Ovary (tissue), 7 donors: ENCODE measurements at regions not wholly inside any gene's neighbourhood (a gene's known extent, or its start where the extent isn't known, plus 50 kb on each side); places are given as distances from the start of the nearest gene placed in this dataset.

Experiments used
- DNase-seq, 5 donors: peaks; one replicate each; pipeline ENCODE4 v3.0.0-alpha.2; 2019 to 2020
- H3K27ac ChIP-seq, 2 donors: fragments of 200-600 bp; one replicate each; pipeline versions ENCODE4 v1.5.1 to v1.8.0; 2019 to 2022
- H3K27me3 ChIP-seq: fragments of 200-600 bp; one replicate; pipeline ENCODE4 v1.8.0; 2022
- H3K36me3 ChIP-seq: fragments of 200-600 bp; sonication (generic); one replicate; pipeline ENCODE4 v1.5.1; 2019
- H3K4me1 ChIP-seq: one replicate; pipeline ENCODE4 v1.8.1; 2013; ENCODE audit warnings: mild to moderate bottlenecking, moderate library complexity; ENCODE audit not compliant: insufficient read depth
- H3K4me3 ChIP-seq: fragments of 200-600 bp; sonication (generic); one replicate; pipeline ENCODE4 v1.5.1; 2017
- H3K9me3 ChIP-seq, 2 donors: fragments of 200-600 bp in 1 of 2; sonication (generic) in 1 of 2; one replicate each; pipeline versions ENCODE4 v1.5.1 to v1.8.1; 2013 to 2019; ENCODE audit warnings: mild to moderate bottlenecking in 1 of 2, moderate library complexity in 1 of 2
- EP300 ChIP-seq: sonication (generic); formaldehyde crosslinking; IDR thresholded peaks from one replicate; pipeline ENCODE4 v1.6.1; 2017; ENCODE audit warnings: antibody characterized with exemption
- POLR2A ChIP-seq: fragments of 450-650 bp; IDR thresholded peaks from one replicate; pipeline ENCODE4 v1.6.1; 2017; ENCODE audit warnings: antibody characterized with exemption, mild to moderate bottlenecking, moderate library complexity
- WGBS, 3 donors: extraction: QIAGEN DNeasy Blood & Tissue Kit in 1 of 3; methylation state at CpG; one replicate each; pipeline versions ENCODE4 v1.1.5 to v1.1.7; 2013 to 2017; 5-methylcytosine and 5-hydroxymethylcytosine counted together
- intact Hi-C, 4 donors: fragments of 100-400 bp; cut with DNase I; formaldehyde crosslinking; loops; one replicate each; pipeline versions ENCODE4 v1.11.0 to v1.15.1; 2022 to 2023
- TF ChIP-seq, protein P1 (sequence below), 3 donors: fragments of 450-650 bp in 2 of 3; fragments of 200-600 bp in 1 of 3; IDR thresholded peaks; one replicate each; pipeline versions ENCODE4 v1.5.1 to v1.8.0; 2016 to 2022; ENCODE audit warnings: antibody characterized with exemption in 3 of 3, mild to moderate bottlenecking in 1 of 3
- donor health status: DM: no; HTN: no; CAD: no; lungs with moderate emphysema.
- donor health status: DM: no; HTN: no; CAD: no.
- donor health status: Bipolar disorder and iron deficiency.
- donor health status: DM: no; HTN: no; CAD: no.
- donor health status: DM: yes; HTN: yes; CAD: no.

GRCh38 chr12:58247633-58248032, 306.3 kb downstream of the ATP23 start:
- WGBS, 3 donors, result 90 to 95% (median 94%) methylated on average over 4 of the region's 4 CpGs
- no peaks in the 10 kb centered on the region for H3K4me1 ChIP-seq
- DNase-seq, result no peak
- no peak for TF ChIP-seq POLR2A
- H3K27me3 ChIP-seq, result no peaks in the 10 kb centered on the region
- H3K9me3 ChIP-seq, result no peaks in the 10 kb centered on the region
- H3K4me3 ChIP-seq, result no peak overlapping the region
- no peaks in the 10 kb centered on the region for H3K36me3 ChIP-seq
- intact Hi-C loops, result no loop called here
- no peak overlapping the region for H3K27ac ChIP-seq

DNA sequence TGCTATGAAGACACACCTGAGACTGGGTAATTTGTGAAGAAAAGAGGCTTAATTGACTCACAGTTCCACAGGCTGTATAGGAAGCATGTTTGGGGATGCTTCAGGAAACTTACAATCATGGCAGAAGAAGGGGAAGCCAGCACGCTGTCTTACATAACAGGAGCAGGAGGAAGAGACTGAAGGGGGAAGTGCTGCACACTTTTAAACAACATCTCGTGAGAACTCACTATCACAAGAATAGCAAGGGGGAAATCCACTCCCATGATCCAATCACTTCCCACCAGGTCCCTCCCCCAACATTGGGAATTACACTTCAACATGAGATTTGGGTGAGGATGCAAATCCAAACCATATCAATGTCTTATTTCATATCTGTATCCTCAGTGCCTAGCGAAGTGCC, 307.2 kb downstream of the ATP23 start:
- intact Hi-C loops, result no loop called here
- H3K27ac ChIP-seq, result no peak overlapping the region
- H3K4me3 ChIP-seq, result no peak overlapping the region
- no peaks in the 10 kb centered on the region for H3K27me3 ChIP-seq
- no peak for DNase-seq
- WGBS, 3 donors, result 81 to 86% (median 84%) methylated on average over 3 of the region's 3 CpGs
- no peaks in the 10 kb centered on the region for H3K36me3 ChIP-seq
- H3K9me3 ChIP-seq, result no peaks in the 10 kb centered on the region
- no peaks in the 10 kb centered on the region for H3K4me1 ChIP-seq
- no peak for TF ChIP-seq EP300
- TF ChIP-seq, protein P1, sequence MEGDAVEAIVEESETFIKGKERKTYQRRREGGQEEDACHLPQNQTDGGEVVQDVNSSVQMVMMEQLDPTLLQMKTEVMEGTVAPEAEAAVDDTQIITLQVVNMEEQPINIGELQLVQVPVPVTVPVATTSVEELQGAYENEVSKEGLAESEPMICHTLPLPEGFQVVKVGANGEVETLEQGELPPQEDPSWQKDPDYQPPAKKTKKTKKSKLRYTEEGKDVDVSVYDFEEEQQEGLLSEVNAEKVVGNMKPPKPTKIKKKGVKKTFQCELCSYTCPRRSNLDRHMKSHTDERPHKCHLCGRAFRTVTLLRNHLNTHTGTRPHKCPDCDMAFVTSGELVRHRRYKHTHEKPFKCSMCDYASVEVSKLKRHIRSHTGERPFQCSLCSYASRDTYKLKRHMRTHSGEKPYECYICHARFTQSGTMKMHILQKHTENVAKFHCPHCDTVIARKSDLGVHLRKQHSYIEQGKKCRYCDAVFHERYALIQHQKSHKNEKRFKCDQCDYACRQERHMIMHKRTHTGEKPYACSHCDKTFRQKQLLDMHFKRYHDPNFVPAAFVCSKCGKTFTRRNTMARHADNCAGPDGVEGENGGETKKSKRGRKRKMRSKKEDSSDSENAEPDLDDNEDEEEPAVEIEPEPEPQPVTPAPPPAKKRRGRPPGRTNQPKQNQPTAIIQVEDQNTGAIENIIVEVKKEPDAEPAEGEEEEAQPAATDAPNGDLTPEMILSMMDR (IDR thresholded peaks at IDR 0.05), result no peak
- no peak for TF ChIP-seq POLR2A

- WGBS, 3 donors, result 13 to 19% (median 15%) methylated on average over 2 of the region's 2 CpGs
- TF ChIP-seq POLR2A, result no peak
- no peak for TF ChIP-seq EP300
- TF ChIP-seq, protein P1 (IDR thresholded peaks at IDR 0.05), result no peak
- H3K27me3 ChIP-seq, result no peaks in the 10 kb centered on the region
- no peaks in the 10 kb centered on the region for H3K9me3 ChIP-seq
- no peak overlapping the region for H3K4me3 ChIP-seq
- intact Hi-C loops, result no loop called here
- H3K4me1 ChIP-seq, result no peaks in the 10 kb centered on the region
- H3K27ac ChIP-seq, result no peak overlapping the region
- no peaks in the 10 kb centered on the region for H3K36me3 ChIP-seq
- no peak for DNase-seq
Observed at GRCh38 chr12:58249610-58250009, 308.2 kb downstream of the ATP23 start.

- DNase-seq, result no peak
- no peak for TF ChIP-seq POLR2A
- TF ChIP-seq, protein P1 (IDR thresholded peaks at IDR 0.05), result no peak
- TF ChIP-seq EP300, result no peak
Observed at GRCh38 chr12:58250077-58250476, 308.7 kb downstream of the ATP23 start.

DNA sequence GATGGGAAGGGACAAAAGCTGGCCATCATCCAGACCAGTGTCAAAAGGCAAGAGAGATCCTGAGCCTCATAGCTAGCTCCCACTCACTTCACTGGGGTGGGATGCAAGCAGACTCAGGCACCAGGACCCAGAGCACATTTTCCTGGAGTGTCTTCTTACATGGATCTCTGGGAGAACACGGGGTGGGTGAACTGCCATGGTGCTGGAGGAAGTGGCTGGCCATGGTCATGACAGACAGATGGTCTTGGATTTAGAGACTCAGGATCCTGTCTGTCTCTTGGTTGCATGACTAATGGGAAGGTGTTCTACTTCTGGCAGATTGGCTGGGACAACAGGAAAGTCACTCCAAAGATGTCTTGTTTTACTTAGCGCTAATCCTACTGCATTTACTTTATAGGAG, 311.5 kb downstream of the ATP23 start:
- H3K9me3 ChIP-seq, result no peaks in the 10 kb centered on the region
- no peaks in the 10 kb centered on the region for H3K36me3 ChIP-seq
- no peak overlapping the region for H3K27ac ChIP-seq
- TF ChIP-seq, protein P1 (IDR thresholded peaks at IDR 0.05), result no peak
- no peak for TF ChIP-seq POLR2A
- TF ChIP-seq EP300, result no peak
- intact Hi-C loops, result no loop called here
- no peaks in the 10 kb centered on the region for H3K27me3 ChIP-seq
- no peak for DNase-seq
- 50 to 93% (median 88%) methylated on average over 2 of the region's 2 CpGs for WGBS, 3 donors
- H3K4me1 ChIP-seq, result no peaks in the 10 kb centered on the region
- no peak overlapping the region for H3K4me3 ChIP-seq

More at GRCh38 chr12:58250077-58250476, 308.7 kb downstream of the ATP23 start:
- no peaks in the 10 kb centered on the region for H3K4me1 ChIP-seq
- H3K36me3 ChIP-seq, result no peaks in the 10 kb centered on the region
- no peak overlapping the region for H3K27ac ChIP-seq
- no peaks in the 10 kb centered on the region for H3K27me3 ChIP-seq
- intact Hi-C loops, result no loop called here
- WGBS, 3 donors, result 24 to 32% (median 32%) methylated on average over 5 of the region's 5 CpGs
- H3K9me3 ChIP-seq, result no peaks in the 10 kb centered on the region
- H3K4me3 ChIP-seq, result no peak overlapping the region
